HG02623 (cell line): ENCODE measurements at regions not wholly inside any gene's neighbourhood (a gene's known extent, or its start where the extent isn't known, plus 50 kb on each side); places are given as distances from the start of the nearest gene placed in this dataset.

ENCODE experiments used
- ATAC-seq: cut with Tn5 transposase; IDR thresholded peaks from one replicate; pipeline ENCODE4 v1.9.1; 2021; ENCODE audit warnings: moderate library complexity; ENCODE audit not compliant: unreplicated experiment

DNA sequence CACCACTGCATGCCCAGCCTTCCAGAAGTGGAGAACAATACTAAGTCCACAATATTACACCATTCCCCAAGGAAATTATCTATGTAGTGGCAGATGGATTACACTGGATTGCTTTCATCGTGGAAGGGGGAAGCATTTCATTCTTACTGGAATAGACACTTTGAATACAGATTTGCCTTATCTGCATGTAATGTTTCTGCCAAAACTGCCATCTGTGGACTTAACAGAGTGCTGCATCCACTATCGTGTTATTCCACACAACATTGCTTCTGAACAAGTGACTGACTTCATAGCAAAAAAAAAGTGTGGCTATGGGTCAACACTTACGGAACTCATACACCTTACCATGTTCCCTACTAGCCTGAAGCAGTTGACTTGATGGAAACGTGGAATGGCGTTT lies 536.9 kb downstream of the BRINP1 start:
- no peak for ATAC-seq

DNA sequence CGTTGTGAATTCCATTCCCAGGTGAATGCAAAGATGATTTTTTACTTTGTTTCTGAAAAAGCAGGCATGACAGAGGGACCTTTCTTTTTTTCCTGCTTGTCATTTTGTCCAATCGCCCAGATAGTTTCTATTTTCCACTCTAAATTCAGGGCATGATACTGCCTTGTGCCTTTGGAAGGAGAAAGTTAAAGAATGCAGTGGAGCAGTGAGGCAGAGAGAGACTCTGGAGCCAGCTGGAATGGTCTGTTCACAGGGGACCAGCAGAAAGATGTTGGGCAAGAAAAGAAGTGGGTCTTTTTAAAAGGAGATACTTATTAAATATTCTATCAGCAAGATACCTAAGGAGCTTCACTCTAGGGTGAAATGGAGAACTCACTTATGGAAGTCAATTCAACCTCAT lies 532.3 kb downstream of the BRINP1 start:
- ATAC-seq: no peak

DNA sequence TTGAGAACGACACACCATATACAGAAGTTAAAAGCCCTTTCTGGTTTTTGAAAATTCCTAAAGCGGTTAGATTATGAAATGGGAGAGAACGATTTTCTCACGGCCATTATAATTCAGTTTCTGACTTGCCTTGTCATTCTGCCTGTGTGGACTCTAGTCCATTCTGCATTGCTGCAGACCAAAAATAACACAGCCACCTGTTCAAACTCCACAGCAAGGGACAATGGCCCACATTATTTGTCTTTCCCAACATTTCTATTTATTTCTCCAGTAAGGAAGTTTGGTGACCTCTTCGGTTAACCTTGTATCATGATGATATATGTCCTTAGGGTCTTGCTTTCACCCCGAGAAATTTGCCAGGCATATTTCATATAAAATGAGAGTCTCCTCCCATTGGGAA lies 497.7 kb downstream of the BRINP1 start:
- no peak for ATAC-seq

DNA sequence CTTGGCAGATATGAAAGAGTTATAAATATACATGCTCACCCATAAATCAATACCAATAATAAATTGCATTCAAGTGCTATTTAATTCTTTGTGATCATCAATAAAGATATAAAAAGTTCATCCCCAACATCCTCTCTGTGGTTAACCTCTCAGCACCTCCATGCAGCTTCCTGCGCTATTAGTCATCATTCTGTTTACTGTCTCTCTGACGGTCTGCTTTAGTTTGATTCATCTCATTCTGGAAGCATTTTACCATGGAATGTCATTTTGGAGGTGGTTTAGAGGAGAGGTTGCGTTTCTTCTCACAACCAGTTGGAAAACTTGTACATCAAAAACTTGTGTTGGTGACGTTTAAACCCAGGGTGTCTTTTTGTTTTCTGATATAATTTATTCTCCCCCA lies 486.6 kb downstream of the BRINP1 start:
- ATAC-seq: no peak

DNA sequence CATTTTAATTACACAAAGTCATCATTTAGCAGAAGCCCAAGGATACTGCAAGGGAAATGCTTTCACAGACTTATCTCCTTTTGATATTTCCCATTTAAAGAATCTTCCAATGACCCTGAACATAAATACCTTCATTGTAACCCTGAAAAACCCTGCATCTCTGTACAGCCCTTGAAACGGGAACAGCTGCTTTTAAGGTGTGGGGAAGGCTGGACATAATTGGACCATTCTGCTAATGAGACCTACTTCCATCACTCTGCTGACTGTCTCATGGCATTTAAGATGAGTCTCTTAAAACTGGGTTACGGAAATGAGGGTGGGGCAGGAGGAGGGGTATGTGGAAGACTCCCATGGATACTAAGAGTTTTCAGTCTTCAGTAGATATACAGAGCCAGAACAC lies 485.8 kb downstream of the BRINP1 start:
- no peak for ATAC-seq

DNA sequence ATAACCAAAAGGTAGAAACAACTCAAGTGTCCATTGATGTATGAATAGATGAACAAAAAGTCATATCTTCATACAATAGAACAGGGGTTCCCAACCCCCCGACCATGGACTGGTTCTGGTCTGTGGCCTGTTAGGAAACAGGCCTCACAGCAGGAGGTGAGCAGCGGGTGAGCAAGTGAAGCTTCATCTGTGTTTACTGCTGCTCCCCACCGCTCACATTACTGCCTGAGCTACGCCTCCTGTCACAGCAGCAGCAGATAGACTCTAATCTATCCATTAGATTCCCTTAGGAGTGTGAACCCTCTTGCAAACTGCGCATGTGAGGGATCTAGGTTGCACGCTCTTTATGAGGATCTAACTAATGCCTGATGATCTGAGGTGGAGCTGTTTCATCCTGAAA lies 478.0 kb downstream of the BRINP1 start:
- ATAC-seq: no peak

DNA sequence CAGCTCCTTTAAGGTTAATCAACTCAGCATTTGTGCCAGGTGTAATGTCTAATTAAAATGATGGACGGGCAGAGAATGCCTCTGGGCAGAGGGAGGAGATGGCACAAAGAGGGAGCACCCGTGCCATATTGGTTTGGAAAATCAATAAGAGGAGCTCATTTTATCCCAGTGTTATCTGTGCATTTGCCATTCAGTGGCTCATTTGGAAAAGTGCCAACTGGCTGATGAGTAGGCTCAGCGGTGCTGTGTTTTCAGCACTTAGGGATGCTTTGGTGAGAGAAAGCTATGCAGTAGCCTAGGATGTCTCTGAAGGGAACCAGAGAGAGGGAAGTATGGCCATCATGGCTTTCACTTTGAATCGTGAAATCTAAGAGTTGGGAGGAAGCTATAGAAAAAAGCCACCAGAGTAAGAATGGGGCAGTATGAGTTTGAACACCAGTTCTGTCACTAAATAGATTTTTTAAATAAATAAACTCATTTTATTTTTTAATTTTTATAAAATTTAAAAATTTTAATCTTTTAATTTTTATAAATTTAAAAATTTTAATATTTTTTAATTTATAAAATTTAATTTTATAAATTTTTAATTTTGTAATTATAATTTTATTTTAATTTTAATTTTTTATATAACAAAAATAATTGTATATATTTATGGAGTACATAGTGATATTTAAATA lies 472.8 kb downstream of the BRINP1 start:
- ATAC-seq: no peak

DNA sequence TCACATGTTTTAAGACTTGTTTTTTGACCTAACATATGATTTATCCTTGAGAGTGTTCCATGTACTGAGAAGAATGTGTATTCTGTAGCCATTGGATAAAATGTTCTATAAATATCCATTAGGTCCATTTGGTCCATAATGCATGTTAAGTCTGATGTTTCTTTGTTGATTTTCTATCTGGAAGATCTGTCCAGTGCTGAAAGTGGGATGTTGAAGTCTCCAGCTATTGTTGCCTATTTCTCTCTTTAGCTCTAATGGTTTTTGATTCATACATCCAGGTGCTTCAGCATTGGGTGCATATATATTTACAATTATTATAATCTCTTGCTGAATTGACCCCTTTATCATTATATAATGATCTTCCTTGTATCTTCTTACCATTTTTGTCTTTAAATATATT lies 451.1 kb downstream of the BRINP1 start:
- no peak for ATAC-seq

DNA sequence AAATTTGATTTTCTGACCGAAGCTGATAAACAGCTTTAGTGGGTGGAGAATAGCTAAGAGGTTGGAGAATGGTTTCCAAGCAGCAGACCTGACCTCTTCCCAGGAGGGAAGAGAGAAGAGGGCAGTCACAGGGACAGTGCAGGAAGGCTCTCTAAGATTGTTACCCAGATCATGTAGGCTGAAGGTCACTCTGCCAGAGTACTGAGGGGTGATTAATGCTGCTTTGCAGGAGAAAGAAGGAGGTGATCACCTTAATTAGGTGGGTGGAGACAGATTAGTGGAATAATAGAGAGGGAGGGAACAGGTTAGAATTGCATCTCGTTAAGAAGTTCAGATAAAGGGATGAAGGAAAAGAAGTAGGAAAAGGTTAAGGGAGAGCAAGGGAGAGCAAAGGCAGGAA lies 440.5 kb downstream of the BRINP1 start:
- no peak for ATAC-seq

DNA sequence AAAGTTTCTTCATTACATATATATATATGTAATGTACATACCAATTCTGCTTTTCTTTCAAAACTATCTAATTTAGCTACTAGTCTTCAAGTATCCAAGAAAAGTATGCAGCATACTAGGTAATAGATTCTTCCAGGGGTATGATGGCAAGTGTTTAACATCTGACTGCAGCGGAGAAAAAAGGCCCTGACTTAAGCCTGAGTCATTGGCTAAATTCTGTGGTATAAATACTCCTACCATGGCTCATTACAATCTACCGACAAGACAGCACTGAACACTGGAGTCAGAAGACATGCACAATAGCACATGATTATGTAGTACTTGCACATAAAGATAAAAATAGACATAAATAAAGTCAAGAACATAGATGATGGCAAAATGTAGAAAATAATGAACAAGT lies 439.9 kb downstream of the BRINP1 start:
- no peak for ATAC-seq

DNA sequence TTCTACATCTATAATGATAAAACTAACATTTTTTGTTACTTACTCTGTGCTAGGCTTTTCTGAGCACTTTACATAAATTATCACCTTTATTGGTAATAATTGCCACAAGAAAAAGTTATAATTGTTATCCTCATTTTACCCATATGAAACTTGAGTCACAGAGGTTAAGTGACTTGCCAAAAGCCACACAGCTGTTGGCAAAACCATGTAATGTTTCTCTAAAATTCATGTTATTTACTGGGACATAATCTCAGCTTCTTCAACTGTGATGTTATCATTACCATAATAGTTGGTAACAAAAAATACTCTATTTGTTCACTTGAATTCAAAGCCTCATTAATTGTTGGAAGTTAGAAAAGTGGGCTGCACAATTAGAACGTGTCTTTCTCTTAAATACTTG lies 437.3 kb downstream of the BRINP1 start:
- ATAC-seq: no peak

DNA sequence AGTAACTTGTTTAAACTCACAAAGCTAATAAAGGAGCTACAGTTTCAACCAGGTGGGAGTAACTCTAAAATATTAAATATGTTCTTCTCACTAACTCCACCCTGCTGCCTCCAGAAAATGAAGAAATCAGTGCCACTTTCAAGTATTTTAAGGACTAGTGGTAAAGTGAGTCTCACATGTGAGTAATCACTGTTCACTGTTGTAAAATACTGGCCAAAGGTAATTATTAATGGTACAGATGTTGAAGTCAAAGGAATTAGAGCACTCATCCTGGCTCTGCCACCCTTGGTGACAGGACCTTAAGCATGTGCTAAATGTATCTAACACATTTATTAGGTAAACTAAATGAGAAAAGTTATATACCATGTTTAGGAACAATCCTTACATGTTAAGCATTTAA lies 430.7 kb downstream of the BRINP1 start:
- no peak for ATAC-seq

DNA sequence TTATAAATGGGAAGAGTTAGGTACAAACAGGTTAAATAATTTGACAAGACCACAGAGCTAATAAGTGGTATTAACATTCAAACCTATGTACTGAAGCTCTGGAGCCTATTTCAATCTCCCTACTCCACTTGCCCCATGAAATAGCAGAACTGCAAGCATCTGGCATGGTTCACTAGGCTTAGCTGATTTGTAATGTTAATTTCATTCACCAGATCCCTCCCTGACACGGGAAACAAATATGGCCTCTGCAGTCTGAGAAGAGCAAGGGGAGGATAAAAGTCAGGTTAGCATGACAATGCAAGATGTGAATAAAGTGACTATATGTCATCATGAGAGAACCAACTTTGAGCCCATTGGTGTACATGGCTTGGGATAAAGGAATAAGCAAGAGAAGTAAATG lies 428.8 kb downstream of the BRINP1 start:
- no peak for ATAC-seq

DNA sequence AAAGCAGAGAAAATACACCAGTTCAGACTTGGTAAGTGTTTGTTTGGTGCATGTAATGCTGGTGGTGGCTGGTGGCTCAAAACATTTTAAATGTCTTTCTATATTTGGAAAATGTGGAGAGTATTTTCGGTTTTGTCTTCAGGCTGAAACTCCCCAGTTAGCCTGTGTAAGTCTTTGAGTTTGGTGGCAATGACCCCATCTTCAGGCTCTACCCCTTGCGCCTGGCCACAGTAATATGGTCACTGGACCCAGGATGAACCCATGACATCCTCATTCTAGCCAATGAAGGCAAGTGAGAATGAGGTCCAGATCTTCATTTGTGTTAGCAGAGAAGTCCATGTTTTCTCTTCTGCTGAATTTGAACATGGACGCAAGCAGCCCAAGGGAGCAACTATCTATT lies 422.6 kb downstream of the BRINP1 start:
- no peak for ATAC-seq

DNA sequence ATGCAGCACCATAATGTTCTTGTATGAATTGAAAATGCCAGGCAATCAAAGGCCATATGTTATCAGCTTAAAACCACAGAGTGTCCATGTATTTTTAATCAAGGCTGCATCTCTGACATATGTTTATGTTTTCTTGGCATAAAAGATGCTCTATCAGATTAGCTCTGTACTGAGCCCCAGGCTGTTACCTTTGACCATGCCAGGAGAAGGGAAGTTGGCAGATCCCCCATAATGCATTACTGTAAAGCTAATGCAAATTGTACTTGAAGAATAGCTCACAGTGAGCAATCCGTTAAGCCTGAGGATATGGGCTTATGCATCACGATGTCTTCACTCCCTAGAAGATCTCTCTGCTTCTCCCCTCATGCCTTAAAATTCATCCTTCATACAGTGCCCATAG lies 414.4 kb downstream of the BRINP1 start:
- ATAC-seq: no peak

DNA sequence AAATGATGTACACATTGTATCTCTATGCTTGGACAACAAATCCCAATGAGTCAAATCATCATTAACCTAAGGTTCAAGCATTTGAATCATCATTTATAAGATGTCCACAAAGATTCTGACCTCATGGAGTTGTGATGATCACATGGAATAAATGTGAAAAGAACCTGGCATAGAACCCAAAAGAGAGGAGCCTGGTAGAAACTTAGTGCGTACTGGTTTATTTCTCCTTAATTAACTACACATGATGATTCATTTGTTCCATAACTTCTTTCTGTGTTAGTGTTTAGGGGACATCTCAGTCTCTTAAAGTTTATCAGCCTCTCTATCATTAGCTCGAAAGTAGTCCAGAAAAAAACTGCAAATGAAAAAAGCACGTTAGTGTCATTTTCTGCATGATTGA lies 411.6 kb downstream of the BRINP1 start:
- ATAC-seq: no peak

DNA sequence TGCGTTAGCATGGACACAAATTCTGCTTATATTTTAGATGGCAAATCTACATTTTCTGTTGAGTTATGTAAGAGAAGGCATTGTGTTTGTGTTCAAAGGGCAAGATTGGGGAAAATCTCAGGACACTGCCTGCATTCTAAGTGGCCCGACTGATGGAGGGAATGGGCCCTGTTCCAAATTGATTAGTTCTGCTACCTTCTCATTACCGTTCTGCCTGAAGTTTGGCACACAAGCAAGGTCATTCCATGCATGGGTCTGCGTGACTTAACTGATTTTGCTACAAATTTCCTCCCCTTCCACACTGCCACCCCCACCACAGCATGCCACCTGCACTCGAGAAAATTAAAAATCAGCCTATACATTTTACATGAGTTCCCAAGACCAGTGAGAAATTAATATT lies 409.9 kb downstream of the BRINP1 start:
- no peak for ATAC-seq

DNA sequence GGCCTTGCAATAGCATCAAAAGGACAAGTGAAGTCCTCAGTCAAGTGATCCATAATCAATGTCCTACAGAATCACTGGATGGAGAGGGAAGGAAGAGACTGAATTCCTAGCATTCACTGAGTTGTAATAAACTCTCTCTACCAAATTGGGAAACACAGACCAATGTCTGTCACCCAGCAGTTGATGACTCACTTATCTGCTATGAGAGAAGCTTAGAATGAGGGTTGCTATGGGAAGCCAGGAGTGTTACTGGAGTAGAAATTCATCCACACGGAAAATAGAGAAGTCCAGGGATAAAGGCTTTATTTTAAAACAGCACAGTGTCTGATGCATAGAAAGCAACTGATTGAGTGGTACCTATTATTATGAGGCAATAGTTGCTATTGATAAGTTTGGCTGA lies 407.4 kb downstream of the BRINP1 start:
- no peak for ATAC-seq

DNA sequence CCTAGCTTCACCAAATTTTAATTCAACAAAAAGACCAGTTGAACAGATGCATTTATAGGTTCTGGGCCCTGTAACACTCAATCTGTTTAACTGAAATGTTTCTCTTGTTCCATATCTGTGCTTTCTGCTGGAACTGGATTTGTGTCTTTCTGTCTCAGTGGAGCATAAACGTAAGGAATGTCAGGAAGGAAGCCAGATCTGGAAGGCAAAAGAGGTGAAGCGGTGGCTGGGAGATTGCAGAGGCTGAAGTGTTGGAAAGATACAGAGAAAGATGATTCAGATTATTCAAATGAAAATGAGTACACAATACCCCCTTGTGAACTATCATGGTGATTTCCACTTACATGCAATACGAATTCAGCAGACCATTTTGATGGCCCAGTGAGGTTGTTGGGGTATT lies 406.8 kb downstream of the BRINP1 start:
- no peak for ATAC-seq

DNA sequence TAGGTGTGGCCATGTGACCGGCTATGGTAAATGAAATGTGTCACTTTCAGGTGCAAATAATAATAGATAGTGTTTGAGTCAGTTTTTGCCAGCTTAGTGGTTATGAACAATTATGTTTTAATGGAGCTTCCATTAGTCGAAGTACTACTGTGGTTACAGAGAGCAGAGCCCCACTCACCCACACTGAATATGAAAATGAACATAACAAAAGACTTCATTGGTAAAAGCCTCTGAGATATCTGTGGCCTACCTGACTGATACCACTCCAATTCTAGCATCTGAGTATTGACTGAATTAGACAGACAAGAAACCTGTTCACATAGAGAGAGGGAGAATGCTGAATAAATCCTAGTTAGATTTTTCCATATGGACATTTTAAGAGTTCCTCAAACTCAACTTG lies 405.6 kb downstream of the BRINP1 start:
- ATAC-seq: no peak

DNA sequence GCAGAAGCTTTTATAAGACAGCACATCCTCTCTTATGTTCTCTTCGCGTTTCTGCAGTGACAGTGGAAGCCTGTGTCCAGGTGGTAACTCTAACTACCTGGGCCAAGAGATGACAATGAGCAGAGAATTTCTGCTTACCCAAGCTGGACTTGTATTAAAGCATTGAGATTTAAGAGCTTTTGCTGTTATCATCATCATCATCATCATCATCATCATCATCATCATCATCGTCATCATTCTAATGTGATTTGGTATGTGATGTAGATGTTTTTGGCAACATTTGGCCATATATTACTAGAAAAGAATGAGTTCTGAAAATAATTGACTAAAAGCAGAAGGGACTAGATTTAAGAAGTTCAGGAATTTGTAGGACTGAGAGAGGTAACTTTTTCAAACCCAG lies 401.3 kb downstream of the BRINP1 start:
- ATAC-seq: no peak

DNA sequence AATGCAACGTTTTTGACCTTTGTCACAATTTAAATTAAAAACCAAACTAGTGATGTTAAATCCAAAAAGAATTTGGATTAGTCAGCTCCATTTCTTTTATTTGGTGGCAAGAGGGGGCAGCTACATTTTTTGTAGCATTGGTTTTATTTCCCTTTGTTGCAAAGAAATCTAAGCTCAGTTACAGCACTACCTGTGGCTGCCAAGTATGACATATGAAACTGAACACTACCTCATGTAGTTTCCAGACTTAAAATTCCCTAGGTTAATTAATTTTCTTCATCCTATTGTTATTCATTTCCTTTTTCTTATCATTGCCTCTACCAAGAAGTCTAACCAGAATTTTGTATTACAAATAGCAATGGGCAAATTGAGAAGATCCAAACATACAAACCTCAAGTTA lies 393.5 kb downstream of the BRINP1 start:
- no peak for ATAC-seq

DNA sequence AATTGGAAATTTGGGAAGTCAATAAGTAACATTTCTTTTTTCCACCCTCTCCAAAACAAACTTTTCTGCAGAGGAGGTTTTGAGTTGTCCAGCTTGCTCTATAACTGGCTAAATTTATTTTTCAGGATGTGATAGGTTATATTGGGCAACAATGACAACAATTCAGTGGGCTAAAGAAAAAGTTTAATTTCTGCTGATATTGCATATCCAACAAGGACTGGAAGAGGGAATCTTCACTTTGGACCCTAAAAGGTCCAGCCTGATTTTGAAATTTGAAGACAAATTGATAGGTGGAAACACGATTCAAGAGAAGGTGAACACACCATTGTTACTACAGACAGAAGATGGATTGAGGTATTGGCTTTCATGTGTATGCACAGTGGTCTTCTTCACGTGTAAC lies 393.1 kb downstream of the BRINP1 start:
- ATAC-seq: no peak

DNA sequence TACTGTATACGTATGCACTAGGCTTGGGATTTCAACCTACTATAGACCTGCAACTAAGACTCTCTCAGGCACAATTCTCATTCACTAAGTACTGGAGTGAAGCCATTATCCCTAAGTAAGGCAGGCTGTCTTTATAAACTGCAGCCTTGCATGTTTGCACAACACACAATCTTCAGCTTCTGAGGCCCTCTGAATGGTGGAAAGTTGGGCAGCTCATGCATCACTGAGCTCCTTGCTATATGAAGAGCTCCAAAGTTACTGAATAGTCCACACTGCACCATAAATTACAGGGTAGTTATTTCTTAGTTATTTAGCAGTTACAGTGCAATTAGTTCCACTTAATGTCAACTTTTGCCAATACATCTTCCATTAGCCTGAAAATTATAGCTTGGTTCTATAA lies 384.6 kb downstream of the BRINP1 start:
- no peak for ATAC-seq
